IPS-NIHi11 (cell line): ENCODE measurements at regions not wholly inside any gene's neighbourhood (a gene's known extent, or its start where the extent isn't known, plus 50 kb on each side); places are given as distances from the start of the nearest gene placed in this dataset.

ENCODE experiments used
- DNase-seq: peaks from one replicate; pipeline ENCODE4 v3.0.0; 2012; ENCODE audit warnings: mixed read lengths, low spot score

DNA sequence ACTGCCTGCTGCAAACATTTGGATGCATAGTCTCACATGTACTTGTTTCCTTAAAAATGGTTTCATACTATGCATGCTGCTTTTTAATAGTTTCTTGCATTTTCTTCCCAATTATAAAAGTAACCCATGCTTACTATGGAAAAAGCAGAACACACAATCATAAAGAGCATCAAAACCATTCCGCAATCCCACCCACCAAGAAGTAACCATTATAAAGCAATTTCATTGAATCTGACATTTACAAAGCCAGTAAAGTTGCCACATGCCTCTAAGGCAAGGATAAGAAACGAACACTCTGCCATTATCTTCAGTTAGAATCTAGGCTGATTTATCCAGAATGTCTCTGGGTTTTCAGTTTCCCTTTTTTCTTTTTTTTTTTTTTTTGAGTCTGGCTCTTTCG is 92.7 kb upstream of the OSMR start:
- no peak for DNase-seq

DNA sequence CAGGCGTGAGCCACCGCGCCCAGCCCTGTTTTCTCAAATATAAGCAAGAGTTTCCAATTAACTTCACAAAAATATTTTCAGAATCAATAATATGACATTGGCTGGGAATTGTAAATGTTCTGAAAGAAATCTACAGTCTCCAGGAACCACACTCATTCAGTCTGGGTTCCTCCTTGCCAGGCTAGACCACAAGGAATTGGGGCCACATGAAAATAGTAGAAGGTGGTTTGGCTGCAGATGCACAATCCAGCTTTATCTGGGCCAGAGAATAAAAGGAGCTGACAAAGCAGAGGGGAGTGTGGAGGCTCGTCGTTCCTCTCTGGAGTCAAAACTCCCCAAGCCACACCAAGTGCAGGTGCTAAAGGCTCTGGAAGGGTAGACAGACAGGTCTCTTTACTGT is 92.0 kb upstream of the OSMR start:
- no peak for DNase-seq

- DNase-seq = no peak
Measured at GRCh38 chr5:38755181-38755580, 90.6 kb upstream of the OSMR start.

DNA sequence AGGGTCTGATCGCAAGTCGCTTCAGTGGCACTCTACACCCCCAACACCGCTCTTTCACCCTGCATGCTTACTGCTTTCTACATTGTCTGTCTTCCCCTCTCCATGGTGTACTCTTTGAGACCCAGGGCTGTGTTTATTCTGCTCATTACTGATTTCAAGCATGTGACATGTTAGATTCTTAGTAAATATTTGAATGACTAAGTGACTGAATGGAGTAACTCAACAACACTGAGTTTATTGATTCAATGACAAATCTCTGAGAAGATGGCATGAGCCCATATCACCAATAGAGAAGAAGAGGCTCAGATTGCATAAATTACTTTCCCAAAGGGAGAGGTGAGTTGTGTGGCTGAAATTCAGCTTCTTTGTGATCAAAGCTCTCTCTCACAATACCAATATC is 89.7 kb upstream of the OSMR start:
- DNase-seq = no peak

GRCh38 chr5:38757451-38758245 is 88.2 kb upstream of the OSMR start:
- DNase-seq = no peak

GRCh38 chr5:38758774-38759600 is 86.8 kb upstream of the OSMR start:
- DNase-seq = no peak

- DNase-seq = no peak
Measured at GRCh38 chr5:38764937-38765391, 80.8 kb upstream of the OSMR start.

- DNase-seq = no peak
Measured at GRCh38 chr5:38765399-38765861, 80.4 kb upstream of the OSMR start.

DNA sequence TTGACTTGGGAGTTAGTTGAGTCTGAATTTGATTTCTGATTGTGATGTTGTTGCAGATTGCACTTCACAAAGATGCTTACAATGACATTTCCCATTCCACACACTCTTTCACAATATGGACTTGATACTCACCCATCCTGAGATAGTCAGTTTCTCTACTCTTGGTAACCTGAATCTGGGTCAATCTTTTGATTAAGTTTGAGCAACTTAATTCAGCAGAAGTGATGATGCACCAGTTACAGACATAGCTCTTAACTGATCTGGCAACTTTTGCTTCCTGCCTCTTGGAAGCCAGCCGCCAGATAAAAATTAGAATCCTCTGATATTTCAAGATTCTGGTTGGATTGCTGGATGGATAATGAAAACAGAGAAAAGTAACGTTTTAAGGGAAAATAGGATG is 79.7 kb upstream of the OSMR start:
- no peak for DNase-seq

DNA sequence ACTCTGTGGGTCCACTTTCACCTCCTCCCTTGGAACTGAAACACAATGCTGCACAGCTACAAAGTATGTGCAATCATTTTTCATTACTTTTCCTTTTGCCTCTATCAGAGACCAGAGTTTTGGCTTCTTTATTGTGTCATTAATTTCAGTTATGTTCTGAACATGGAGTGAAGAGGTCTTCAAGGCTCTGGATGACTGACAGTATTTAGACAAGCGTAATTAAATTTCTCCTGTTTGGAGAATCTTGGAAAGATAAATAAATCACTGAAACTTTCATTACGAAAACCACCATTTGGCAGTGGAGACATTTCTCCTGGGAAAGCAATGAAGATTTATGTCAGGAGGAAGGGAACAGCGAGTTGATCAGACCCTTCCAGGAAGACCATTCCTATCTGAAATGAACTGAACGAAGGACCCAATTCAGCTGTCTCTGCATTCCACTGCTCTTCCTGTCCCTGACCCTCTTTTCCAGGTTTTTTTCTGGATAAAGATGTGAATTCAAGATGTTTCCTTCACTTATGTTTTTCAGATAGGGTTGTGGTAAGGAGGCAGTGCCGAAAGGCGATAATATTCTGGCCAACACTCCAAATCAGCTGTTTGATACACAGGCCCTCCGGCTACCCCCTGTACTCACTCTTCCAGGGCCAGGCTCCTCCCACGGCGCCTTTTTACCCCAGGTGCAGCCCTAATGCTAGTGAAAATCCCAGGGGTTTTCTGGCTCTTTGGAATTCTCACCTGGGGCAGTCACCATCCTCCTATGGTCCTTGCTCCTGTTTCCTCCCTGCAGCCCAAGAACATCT is 77.2 kb upstream of the OSMR start:
- no peak for DNase-seq

- DNase-seq = no peak
Measured at GRCh38 chr5:38772471-38772870, 73.3 kb upstream of the OSMR start.

DNA sequence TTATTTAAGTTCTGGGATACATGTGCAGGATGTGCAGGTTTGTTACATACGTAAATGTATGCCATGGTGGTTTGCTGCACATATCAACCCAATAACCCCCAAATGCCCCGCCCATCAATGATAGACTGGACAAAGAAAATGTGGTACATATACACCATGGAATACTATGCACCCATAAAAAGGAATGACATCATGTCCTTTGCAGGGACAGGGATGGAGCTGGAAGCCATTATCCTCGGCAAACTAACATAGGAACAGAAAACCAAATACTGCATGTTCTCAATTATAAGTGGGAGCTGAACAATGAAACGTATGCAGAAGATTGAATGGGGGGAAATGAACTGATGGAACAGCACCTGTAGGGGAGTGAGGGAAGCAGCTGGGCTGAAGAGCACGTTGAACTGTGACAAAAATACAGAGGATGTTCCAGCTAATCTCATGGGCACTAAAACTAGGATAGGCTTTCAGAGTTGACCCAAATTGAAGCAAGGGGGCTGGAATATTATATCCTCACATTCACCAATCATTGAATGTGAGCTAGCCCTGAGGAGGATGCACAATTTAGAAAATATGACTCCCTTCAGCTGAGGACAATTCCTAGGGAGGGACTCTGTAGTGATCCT is 70.5 kb upstream of the OSMR start:
- DNase-seq = no peak

DNA sequence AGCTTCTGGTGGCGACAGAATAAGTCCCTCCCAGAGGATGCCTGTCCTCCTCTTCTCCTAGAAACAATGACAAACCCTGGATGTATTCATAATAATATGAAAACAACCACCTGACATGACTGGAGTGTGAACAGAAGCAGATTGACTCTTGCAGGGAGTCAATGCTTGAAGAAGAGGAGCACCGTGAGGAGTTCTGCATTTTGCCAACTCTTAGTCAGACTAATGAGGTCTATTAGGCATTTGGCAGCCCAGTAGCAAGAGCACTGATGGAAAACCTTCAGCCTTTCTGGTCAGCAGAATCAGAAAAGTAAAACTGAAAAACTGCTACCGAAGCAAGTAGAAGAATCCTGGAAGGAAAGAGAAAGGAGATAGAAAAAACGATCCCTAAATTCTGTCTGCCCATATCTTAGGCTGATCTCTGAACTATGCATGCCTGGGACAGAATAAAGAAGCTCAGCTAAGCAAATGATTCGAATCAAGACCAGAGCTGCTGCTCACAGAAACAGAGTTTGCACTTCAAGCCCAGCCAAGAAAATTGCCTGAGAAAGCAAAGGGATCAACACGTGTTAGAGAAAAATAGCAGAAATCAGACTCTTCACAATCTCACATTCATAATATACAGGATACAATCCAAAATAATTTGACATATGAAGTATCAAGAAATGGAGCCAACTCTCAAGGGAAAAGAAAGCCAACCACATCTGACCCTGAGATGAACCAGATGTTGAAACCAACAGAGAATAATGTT is 69.5 kb upstream of the OSMR start:
- no peak for DNase-seq

GRCh38 chr5:38777111-38777510 is 68.7 kb upstream of the OSMR start:
- DNase-seq = no peak

- DNase-seq = no peak
Measured at GRCh38 chr5:38780316-38780715, 65.5 kb upstream of the OSMR start.

DNA sequence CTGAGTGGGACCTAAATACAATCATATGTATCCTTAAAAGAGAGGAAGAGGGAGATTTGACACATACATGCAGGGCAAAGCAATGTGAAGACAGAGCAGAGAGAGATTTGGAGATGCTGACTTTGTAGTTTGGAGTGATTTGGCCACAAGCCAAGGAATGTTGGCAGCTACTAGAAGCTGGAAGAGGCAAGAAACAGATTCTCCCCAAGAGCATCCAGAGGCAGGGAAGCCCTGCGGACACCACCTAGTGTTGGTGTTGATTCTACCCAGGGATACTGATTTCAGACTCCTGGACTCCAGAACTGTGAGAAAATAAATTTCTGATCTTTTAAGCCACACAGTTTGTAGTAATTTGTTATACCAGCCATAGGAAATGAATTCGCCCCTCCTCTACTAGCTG is 64.9 kb upstream of the OSMR start:
- no peak for DNase-seq

DNA sequence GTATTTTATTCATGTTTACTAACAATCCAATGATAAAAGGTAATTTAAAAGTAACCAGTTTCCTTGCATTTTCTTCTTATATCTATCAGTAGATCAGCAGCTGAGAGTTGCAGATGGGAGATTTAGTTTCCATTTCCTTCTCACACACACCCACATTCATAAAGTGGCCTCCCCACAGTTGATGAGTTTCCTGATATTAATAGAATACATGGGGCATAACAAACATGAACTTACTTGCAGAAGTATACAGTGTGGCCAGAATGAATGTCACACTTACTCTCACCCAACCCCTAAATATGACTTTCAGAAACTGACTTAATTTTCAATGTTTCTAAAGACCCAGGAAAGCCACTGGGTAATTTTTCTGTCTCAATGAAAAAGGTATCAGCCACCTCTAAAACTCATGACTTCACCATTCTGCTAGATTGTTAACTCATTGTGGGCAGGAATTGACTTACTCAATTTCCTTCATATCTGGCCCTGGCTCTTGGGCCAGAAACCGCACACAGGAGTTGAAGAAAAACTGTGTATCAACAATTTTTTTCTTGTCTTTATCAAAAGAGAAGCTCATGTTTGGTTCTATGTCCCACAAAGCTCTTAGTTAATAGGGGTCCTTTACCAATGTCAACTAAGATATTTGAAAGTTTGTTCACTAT is 63.5 kb upstream of the OSMR start:
- DNase-seq = no peak

GRCh38 chr5:38783011-38783561 is 62.7 kb upstream of the OSMR start:
- peak; percentile 19 for DNase-seq

GRCh38 chr5:38789134-38789533 is 56.7 kb upstream of the OSMR start:
- DNase-seq = no peak

DNA sequence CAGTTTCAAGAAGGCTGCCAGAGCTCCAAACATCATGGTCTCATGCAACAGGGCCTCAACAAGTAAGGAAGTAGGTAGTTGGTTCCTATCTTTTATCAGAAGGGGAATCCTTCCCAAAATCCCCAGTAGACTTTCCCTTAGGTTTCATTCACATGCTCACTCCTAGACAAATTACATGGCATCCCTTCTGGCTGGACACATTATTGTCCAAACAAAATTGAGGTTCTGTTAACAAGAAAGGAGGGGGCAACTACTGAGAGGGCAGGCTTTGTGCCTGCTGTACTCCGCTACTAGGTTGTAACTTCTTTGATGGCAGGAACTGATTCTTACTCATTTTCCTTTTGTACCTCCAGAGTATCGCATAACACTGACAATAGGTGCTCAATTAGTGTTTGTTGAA is 56.0 kb upstream of the OSMR start:
- DNase-seq = no peak
